ENCODE measurements at regions not wholly inside any gene's neighbourhood (a gene's known extent, or its start where the extent isn't known, plus 50 kb on each side); places are given as distances from the start of the nearest gene placed in this dataset.

DNA sequence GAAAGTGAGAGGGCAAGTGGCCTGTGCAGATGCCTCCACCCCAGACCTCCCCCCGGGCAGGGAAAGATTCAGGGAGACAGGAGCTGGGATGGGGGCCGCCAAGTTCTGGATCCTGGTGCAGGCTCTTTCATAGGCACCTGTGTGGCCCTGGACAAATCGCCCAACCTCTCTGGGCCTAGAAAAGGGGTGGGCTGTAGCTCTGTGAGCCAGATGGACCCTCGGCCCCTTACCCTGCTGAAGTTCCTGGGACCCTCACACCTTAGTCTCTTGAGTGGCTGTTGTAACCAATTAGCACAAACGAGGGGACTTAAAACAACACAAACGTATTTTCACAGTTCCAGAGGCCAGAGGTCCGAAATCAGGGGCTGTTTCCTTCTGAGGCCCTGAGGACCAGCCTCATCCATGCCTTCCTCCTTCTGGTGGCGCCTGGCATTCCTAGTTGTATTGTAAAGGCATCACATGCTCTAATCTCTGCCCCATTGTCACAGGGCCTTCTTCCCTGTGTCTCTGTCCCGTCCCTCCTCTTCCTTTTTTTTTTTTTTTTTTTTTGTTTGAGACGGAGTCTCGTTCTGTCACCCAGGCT is 352.6 kb downstream of the SEC14L1 start:
- Histone ChIP-seq H3K27me3 (ENCODE audit: control insufficient read depth in 1 of 2, insufficient read depth in 2 of 2, low read length in 2 of 2) (no peaks in the 10 kb centered on the region), H3K9ac (ENCODE audit: insufficient read depth, low read depth, low read length) (no peak overlapping the region), H4K20me1 (ENCODE audit: insufficient read depth, low read length) (peaks cover 23% of the 10 kb centered on the region; the same call in 1 of the 2 replicates), H3K79me2 (ENCODE audit: insufficient read depth, low read length) (no peaks in the 10 kb centered on the region), H3K4me1 (ENCODE audit: insufficient read depth, low read length) (no peaks in the 10 kb centered on the region), H2AFZ (ENCODE audit: low read length) (no peak overlapping the region), H3K4me3 (replicated peaks in 1 of 3; ENCODE audit: insufficient read depth in 1 of 3, low read depth in 2 of 3, low read length in 3 of 3) (no peak overlapping the region), H3K4me2 (ENCODE audit: low read depth, low read length) (no peak overlapping the region), H3K9me3 (ENCODE audit: low read length) (no peaks in the 10 kb centered on the region), H3K27ac (ENCODE audit: extremely low read length, insufficient read depth, low read length) (no peak overlapping the region), H3K36me3 (replicated peaks in 1 of 2; ENCODE audit: control insufficient read depth in 1 of 2, insufficient read depth in 2 of 2, low read length in 2 of 2) (peaks cover 63 to 84% of the 10 kb centered on the region in 2 experiments)
- intact Hi-C loops (cut with micrococcal nuclease; ENCODE audit: unreplicated experiment) = no loop called here
- TF ChIP-seq ZNF562 (CRISPR knock-in tag; IDR thresholded peaks at IDR 0.05; ENCODE audit: borderline replicate concordance) (no peak), PAX8 (CRISPR knock-in tag; IDR thresholded peaks at IDR 0.05; ENCODE audit: borderline replicate concordance) (no peak), ARID2 (CRISPR knock-in tag; IDR thresholded peaks at IDR 0.05; ENCODE audit: borderline replicate concordance) (no peak), MIXL1 (CRISPR knock-in tag; IDR thresholded peaks at IDR 0.05) (no peak), BRD4 (CRISPR knock-in tag; IDR thresholded peaks at IDR 0.05) (no peak), RBM22 (optimal IDR thresholded peaks at IDR 0.05; ENCODE audit: low read length) (peak; percentile 40), TRAFD1 (CRISPR knock-in tag; IDR thresholded peaks at IDR 0.05; ENCODE audit: borderline replicate concordance) (no peak), AGO2 (optimal IDR thresholded peaks at IDR 0.05; ENCODE audit: low read depth, low read length) (peak; percentile 17), ZNF768 (CRISPR knock-in tag; IDR thresholded peaks at IDR 0.05) (peak; percentile 94)
- TF ChIP-seq, protein P1, sequence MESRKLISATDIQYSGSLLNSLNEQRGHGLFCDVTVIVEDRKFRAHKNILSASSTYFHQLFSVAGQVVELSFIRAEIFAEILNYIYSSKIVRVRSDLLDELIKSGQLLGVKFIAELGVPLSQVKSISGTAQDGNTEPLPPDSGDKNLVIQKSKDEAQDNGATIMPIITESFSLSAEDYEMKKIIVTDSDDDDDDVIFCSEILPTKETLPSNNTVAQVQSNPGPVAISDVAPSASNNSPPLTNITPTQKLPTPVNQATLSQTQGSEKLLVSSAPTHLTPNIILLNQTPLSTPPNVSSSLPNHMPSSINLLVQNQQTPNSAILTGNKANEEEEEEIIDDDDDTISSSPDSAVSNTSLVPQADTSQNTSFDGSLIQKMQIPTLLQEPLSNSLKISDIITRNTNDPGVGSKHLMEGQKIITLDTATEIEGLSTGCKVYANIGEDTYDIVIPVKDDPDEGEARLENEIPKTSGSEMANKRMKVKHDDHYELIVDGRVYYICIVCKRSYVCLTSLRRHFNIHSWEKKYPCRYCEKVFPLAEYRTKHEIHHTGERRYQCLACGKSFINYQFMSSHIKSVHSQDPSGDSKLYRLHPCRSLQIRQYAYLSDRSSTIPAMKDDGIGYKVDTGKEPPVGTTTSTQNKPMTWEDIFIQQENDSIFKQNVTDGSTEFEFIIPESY (CRISPR knock-in tag; IDR thresholded peaks at IDR 0.05) = peak; percentile 85
- TF ChIP-seq, protein P2, sequence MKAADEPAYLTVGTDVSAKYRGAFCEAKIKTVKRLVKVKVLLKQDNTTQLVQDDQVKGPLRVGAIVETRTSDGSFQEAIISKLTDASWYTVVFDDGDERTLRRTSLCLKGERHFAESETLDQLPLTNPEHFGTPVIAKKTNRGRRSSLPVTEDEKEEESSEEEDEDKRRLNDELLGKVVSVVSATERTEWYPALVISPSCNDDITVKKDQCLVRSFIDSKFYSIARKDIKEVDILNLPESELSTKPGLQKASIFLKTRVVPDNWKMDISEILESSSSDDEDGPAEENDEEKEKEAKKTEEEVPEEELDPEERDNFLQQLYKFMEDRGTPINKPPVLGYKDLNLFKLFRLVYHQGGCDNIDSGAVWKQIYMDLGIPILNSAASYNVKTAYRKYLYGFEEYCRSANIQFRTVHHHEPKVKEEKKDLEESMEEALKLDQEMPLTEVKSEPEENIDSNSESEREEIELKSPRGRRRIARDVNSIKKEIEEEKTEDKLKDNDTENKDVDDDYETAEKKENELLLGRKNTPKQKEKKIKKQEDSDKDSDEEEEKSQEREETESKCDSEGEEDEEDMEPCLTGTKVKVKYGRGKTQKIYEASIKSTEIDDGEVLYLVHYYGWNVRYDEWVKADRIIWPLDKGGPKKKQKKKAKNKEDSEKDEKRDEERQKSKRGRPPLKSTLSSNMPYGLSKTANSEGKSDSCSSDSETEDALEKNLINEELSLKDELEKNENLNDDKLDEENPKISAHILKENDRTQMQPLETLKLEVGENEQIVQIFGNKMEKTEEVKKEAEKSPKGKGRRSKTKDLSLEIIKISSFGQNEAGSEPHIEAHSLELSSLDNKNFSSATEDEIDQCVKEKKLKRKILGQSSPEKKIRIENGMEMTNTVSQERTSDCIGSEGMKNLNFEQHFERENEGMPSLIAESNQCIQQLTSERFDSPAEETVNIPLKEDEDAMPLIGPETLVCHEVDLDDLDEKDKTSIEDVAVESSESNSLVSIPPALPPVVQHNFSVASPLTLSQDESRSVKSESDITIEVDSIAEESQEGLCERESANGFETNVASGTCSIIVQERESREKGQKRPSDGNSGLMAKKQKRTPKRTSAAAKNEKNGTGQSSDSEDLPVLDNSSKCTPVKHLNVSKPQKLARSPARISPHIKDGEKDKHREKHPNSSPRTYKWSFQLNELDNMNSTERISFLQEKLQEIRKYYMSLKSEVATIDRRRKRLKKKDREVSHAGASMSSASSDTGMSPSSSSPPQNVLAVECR (CRISPR knock-in tag; IDR thresholded peaks at IDR 0.05; ENCODE audit: borderline replicate concordance) = no peak
- 92% methylated on average over 11 of the region's 11 CpGs for WGBS (ENCODE audit: low lambda C conversion rate)
- ATAC-seq = no peak
- DNase-seq (ENCODE audit: low spot score) = no peak
- ChIA-PET CTCF (ENCODE audit: low intra/inter-chr PET ratio, low total read pairs) (interaction anchor here (0.7 to 2.9 kb wide), 3 partner anchors 55 to 162 kb away, joined by 3 to 46 read pairs (median 20); no protein-coding TSS in a partner anchor), POLR2A (interaction anchor here (0.9 kb wide), 1 partner anchor 40 kb away, joined by 3 read pairs; no protein-coding TSS in a partner anchor)
- BruUV-seq (replicated peaks) = no TSS peak
- in situ Hi-C loops (cut with HindIII; ENCODE audit: extremely low pct_ligation_motif_present, low pct_unique_long_range_greater_than_20kb) = no loop called here
- no peak for FAIRE-seq

All from HepG2 (cell line).